Activated CD8-positive, alpha-beta memory T cell treated with anti-CD3 and anti-CD28 coated beads for 36 hours (primary cell): ENCODE measurements at regions not wholly inside any gene's neighbourhood (a gene's known extent, or its start where the extent isn't known, plus 50 kb on each side); places are given as distances from the start of the nearest gene placed in this dataset.

Experiments used
- CTCF ChIA-PET: fragments of 350-600 bp; sonication (Branson Sonifier 250); formaldehyde crosslinking; loops from one replicate; lab custom pipeline; 2021; ENCODE audit warnings: antibody characterized with exemption; lab: Charles Lee
- POLR2A ChIA-PET: fragments of 350-600 bp; sonication (Branson Sonifier 250); formaldehyde crosslinking; loops from one replicate; lab custom pipeline; 2021; ENCODE audit warnings: antibody characterized with exemption; lab: Charles Lee

DNA sequence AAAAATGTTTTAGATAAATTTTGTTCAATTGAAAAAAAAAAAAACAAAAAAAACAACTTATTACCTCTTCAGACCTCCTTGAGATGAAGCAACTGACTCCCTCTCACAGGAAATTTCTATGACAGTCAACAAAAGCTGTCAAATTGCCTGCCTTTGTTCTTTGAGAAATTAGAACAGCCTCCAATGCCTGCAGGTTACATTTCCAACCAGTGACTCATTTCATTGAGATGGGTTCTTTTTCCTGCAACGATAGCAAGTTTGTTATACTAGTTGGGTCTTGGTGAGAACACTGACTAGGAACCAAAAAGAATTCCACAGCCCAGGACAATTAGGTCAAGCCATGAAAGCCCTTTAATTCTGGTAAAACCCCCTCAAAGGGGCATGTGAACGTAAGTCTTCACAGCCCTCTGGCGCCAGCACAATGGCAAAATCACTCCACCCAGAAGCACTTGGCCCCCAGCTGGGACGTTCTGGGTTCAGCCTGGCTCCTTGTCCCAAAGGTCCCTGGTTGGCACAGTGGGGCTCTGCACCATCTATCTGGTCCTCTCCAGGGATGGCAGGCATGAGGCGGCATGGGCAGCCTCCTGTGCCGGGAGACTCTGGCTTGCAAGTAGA, 87.0 kb downstream of the SPP2 start:
- CTCF ChIA-PET, result interaction anchor here (0.6 to 2.5 kb wide), 4 partner anchors 52 to 364 kb away, joined by 3 to 19 read pairs (median 3); no protein-coding TSS in a partner anchor
- POLR2A ChIA-PET, result no interaction called here

DNA sequence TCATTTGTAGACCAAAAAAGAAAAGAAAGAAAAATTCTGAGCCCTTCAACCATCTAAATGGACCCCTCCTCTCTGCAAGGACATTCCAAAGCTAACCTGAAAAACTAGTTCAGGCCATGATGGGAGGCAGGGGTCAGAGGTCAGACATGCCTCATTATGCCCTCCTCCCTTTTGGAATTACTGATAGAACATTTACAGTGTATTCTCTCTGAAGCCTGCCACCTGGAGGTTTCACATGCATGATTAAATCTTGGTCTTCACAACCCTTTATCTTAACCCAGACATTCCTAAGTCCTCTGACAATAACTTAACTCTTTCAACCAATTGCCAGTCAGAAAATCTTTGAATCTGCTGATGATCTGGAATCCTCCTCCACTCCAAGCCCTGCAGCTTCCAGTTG, 86.0 kb downstream of the SPP2 start:
- ChIA-PET CTCF (interaction anchor here (0.9 to 2.5 kb wide), 7 partner anchors 10 to 409 kb away, joined by 3 to 19 read pairs (median 6); partner anchors contain the start of gene ARL4C), POLR2A (interaction anchor here (0.6 kb wide), 1 partner anchor 35 kb away, joined by 7 read pairs; no protein-coding TSS in a partner anchor)

DNA sequence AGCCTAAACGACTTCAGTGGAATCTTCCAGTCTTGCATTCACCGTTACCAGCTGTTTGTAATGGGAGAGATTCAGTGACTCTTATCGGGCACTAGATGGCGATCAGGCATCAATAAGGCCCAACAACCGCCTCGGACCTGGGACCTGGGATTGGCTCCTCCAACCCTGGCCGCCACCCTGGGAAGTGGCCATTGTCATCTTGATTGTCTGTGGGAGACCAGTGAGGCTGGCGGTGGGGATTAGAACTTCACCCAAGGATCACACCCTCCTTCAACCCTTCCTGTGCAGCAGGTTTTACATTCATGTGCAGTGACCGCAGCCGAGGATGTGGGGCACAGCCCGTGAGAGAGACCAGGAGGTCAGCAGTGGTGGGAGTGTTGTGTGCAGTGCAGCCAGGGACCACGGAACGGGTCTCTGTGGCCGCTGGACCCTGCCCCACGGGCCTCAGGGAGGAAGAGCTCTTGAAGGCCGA, 85.3 kb downstream of the SPP2 start:
- ChIA-PET CTCF (interaction anchor here (0.6 to 2.5 kb wide), 16 partner anchors 9 to 410 kb away, joined by 3 to 19 read pairs (median 4); partner anchors contain the start of gene ARL4C), POLR2A (interaction anchor here (0.6 to 0.9 kb wide), 2 partner anchors 35 to 361 kb away, joined by 3 to 7 read pairs; partner anchors contain the start of gene ARL4C)

DNA sequence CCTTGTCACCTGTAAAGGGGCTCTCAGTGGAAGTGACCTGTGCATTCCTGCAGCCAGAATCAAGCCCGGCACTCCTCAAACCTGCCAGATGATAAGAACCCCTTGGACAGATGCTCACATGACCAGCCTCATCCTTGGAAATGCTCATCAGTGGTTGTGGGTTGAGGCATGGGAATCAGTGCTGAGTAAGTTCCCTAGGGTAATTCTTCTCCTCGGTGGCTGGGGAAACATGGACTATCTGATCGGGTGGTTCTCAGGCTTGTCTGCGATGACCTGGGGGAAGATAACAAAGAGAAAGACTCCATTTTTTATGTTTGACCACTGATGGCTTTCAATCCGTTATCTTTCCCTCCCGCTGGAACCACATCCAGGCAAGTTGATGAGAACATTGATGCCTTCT, 84.0 kb downstream of the SPP2 start:
- CTCF ChIA-PET, result no interaction called here
- POLR2A ChIA-PET, result no interaction called here

DNA sequence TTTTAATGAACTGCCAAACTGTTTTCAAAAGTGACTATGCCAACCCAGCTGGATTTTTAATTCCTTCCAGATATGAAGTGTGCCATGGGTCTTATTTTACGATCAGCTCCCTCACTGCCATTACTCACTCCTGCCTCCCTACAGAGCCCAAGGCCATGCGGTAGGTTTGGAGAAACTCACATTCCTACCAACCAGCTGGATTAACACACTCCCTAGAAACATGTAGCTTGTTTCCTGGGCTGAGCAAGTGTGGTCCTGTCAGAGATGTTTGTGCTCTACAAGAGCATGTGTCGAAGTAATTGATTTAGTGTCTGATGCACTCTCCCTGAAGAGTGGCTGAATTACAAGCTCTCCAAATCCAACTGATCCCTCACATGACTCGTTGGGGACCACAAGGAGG, 82.5 kb downstream of the SPP2 start:
- POLR2A ChIA-PET, result no interaction called here

DNA sequence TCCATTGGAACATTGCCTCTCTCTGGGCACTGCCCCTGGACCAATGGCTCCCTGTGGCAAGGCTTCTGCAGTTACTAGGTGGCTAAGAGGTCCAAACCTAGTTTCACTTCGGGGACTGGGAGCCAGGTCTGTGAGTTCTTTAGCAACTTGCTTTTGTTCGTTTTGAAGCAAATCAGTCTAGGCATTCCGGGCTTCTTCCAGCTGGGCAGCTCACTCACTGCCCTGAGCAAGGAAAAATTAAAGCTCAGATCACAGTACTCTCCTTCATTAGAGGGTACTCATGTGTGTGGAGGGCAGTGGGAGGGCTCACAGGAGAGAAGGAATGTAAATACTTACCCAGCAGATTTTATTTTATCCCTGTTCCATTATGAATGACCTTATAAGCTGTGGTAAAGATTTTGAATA, 80.3 kb downstream of the SPP2 start:
- CTCF ChIA-PET, result interaction anchor here (1.6 kb wide), 1 partner anchor 370 kb away, joined by 4 read pairs; no protein-coding TSS in a partner anchor
- POLR2A ChIA-PET, result no interaction called here

More for the DNA sequence above, 82.5 kb downstream of the SPP2 start:
- CTCF ChIA-PET, result interaction anchor here (1.0 to 2.2 kb wide), 2 partner anchors 156 to 368 kb away, joined by 3 to 6 read pairs; no protein-coding TSS in a partner anchor

DNA sequence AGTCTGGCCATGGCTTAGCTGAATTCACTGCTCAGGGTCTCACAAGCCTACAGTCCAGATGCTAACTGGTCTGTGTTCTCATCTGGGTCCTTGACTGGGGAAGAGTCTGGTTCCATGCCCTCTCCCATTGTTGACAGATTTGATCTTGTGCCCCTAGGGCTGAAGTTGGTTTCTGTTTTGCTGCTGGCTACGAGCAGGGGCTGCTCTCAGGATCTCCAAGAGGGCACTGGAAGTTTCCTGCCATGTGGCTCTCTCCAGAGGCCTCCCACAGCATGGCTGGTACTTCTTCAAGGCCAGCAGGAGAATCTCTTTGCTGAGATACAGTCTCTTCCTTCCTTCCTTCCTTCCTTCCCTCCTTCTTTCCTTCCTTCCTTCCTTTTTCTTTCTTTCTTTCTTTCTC, 78.1 kb downstream of the SPP2 start:
- CTCF ChIA-PET, result no interaction called here

More for the DNA sequence above, 78.1 kb downstream of the SPP2 start:
- POLR2A ChIA-PET, result no interaction called here
